ENCODE measurements at regions not wholly inside any gene's neighbourhood (a gene's known extent, or its start where the extent isn't known, plus 50 kb on each side); places are given as distances from the start of the nearest gene placed in this dataset.

DNA sequence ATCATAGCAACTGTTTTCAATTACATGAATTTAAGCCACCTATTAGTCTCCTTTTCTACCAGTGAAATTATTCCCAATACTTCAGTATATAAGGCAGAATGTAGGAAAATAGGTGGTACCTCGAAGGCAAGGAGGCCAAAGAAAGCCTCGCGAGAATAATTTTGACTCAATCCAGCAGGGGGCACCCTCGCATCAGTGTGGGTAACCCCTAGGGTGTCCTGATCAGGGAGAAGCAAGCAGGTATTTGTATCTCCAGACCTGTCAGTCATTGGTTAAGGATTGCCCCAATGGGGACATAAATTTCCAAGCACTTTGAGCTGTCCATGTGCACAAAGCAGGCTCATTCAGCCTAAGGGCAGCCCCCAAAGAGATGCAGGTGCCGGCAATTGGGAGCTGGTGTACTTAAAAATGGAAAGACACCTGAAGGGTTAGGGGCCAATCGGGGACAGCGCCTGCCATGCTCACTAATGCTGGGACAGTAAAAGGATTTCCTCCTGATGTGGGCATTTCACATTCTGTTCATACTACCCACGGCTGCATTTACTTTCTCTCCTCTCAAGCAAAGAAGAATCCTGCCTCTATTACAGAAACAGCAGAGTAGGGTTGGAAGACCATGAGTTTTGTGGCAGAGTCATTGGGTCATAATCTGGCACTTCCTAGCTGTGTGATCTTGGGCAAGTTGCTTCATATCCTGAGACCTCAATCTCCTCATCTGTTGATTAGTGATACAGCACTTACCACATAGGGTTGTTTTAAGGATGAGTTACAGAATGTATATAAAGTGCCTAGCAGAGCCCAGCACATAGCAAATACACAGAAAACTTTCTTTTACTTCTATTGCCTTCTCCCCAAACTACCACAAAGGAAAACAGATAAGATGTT lies 136.1 kb downstream of the ICOS start:
- H3K9me3 ChIP-seq (replicated peaks in 1 of 3): no peaks in the 10 kb centered on the region
- peaks cover 2% of the 10 kb centered on the region for H3K27me3 ChIP-seq
- 54 to 68% (median 59%) methylated on average over 7 to 8 of the region's 8 CpGs for WGBS, 4 donors
- H3K4me1 ChIP-seq (replicated peaks in 1 of 2): no peaks in the 10 kb centered on the region
- H3K27ac ChIP-seq: no peak overlapping the region
- TF ChIP-seq CTCF (IDR thresholded peaks at IDR 0.05): peak; percentile 17 to 56 (median 42)
- TF ChIP-seq POLR2A (IDR thresholded peaks at IDR 0.05): no peak
- intact Hi-C loops (cut with DNase I): no loop called here
- peak; percentile 16 to 62 (median 43) for DNase-seq
- no peaks in the 10 kb centered on the region for H3K36me3 ChIP-seq (replicated peaks in 1 of 2)
- no peak overlapping the region for H3K4me3 ChIP-seq

DNA sequence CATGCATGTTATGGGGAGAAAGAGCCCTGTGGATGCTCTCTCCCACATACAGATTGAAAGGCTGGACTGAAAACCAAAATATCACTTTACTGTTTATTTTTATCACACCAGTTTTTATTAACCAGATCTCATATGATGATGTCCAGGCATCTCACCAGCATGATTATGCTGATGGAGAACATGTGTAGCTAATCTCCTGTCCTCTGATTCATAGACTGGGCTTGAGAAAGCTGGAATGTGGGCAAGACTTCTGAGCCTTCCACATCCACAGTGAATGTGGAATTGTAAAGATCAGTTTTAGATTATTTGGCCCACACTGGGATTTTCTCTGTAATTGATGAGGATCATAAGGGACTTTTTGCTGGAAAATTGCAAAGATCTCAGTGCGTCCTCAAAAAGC lies 137.9 kb downstream of the ICOS start:
- DNase-seq: no peak
- no peak overlapping the region for H3K27ac ChIP-seq
- intact Hi-C loops (cut with DNase I): no loop called here
- TF ChIP-seq CTCF (IDR thresholded peaks at IDR 0.05) (no peak), POLR2A (IDR thresholded peaks at IDR 0.05) (no peak)
- H3K4me3 ChIP-seq: no peak overlapping the region
- H3K27me3 ChIP-seq: peaks cover 2% of the 10 kb centered on the region
- WGBS, 4 donors: 71 to 93% (median 89%) methylated on average over 1 of the region's 1 CpG
- no peaks in the 10 kb centered on the region for H3K36me3 ChIP-seq (replicated peaks in 1 of 2)
- H3K4me1 ChIP-seq (replicated peaks in 1 of 2): no peaks in the 10 kb centered on the region
- H3K9me3 ChIP-seq (replicated peaks in 1 of 3): no peaks in the 10 kb centered on the region

DNA sequence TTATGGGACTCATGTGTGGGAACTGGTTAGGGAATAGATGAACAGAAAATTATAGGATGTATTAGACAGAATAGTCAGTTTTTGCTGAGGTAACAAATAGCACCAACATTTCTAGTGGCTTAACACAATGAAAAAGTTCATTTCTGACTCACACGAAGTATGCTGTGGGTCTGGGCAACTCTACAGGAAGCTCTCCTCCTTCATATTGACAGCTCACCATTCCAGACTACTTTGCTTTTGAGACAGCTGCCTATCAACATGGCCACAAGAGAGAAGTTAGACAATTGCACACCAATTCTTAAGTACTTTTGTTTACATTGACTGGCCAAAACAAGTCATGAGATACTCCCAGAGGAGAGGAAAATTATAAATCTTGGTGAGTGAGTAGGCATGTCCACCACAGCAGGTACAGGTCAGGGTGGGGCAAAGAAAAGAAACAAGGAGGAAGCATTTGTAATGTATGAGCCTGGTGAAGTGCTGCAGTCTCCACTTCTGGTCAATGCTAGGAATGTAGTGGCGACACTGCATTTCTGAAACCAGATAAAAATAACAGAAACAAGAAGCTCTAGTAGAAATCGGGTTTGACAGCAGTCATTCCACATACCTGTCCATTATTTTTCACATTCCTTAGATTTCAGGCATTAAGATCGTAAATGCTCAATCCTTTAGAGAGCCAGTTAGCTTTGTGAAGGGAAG lies 141.6 kb downstream of the ICOS start:
- WGBS, 4 donors: 51 to 73% (median 67%) methylated on average over 4 of the region's 4 CpGs
- no peaks in the 10 kb centered on the region for H3K36me3 ChIP-seq (replicated peaks in 1 of 2)
- H3K27me3 ChIP-seq: peaks cover 2% of the 10 kb centered on the region
- H3K4me1 ChIP-seq (replicated peaks in 1 of 2): no peaks in the 10 kb centered on the region
- intact Hi-C loops (cut with DNase I): no loop called here
- no peak for DNase-seq
- no peak overlapping the region for H3K27ac ChIP-seq
- no peaks in the 10 kb centered on the region for H3K9me3 ChIP-seq (replicated peaks in 1 of 3)
- no peak overlapping the region for H3K4me3 ChIP-seq
- TF ChIP-seq POLR2A (IDR thresholded peaks at IDR 0.05) (no peak), CTCF (IDR thresholded peaks at IDR 0.05) (no peak)

DNA sequence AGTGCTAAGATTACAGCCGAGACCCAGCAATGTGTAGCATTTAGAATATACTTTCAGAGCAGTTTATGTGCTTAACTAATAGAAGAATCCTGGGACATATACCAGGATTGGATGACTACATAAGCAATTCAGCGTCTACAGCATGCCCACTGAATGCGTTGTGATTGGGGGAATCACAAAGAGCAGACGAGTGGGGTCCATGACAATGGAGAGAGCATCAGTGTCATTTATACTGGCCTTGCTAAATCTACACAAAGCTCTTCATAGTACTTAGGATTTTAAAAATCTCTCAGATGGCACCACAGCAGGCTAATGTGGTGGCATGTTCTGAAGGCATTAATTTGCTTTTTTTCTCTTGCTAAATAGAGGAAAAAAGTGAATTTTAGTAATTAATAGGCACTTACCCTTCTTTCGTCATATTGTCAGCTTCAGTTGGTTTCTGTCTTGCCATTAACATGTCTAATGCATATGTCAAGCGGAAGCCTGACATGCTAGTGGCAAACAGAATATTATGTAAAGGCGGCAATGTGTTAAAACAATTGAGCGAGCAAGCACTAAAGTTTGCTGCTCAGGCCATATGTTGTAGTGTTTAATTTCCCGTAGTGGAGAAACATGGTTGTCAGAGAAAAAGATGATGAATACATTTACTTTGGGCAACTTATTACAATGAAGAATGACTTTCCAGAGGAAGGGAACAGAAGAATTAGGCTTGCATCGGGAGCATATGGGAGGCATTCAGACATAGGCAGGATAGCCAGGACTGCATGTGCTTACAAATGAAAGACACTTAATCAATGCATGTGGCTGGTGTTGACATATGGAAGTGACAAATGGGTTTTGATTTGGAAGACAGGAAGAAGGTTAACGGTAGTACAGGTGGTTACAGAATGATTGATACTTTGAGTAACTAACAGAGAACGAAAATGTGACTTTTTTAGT lies 145.2 kb downstream of the ICOS start:
- Histone ChIP-seq H3K36me3 (replicated peaks in 1 of 2) (no peaks in the 10 kb centered on the region), H3K4me1 (replicated peaks in 1 of 2) (no peaks in the 10 kb centered on the region), H3K27ac (no peak overlapping the region), H3K9me3 (replicated peaks in 1 of 3) (no peaks in the 10 kb centered on the region), H3K4me3 (no peak overlapping the region), H3K27me3 (no peaks in the 10 kb centered on the region)
- intact Hi-C loops (cut with DNase I): no loop called here
- no peak for DNase-seq
- TF ChIP-seq POLR2A (IDR thresholded peaks at IDR 0.05) (no peak), CTCF (IDR thresholded peaks at IDR 0.05) (no peak)
- 82 to 91% (median 84%) methylated on average over 12 of the region's 12 CpGs for WGBS, 4 donors
